CD4-positive, alpha-beta T cell treated with Interleukin-4 for 4 hours (primary cell): ENCODE measurements at regions not wholly inside any gene's neighbourhood (a gene's known extent, or its start where the extent isn't known, plus 50 kb on each side); places are given as distances from the start of the nearest gene placed in this dataset.
"Not testable (repeated sequence)": the region's sequence is repeated elsewhere in the genome, so short reads cannot be mapped to it uniquely, and the experiment has no call there.

Experiments used
- DNase-seq: peaks from one replicate; pipeline ENCODE4 v3.0.0-alpha.2; 2020

GRCh38 chr9:101951598-101951997 lies 213.2 kb upstream of the GRIN3A start:
- DNase-seq: no peak

- DNase-seq: no peak
These were observed 193.3 kb upstream of the GRIN3A start for GRCh38 chr9:101931756-101932155.

GRCh38 chr9:101930783-101931182 lies 192.3 kb upstream of the GRIN3A start:
- DNase-seq: no peak

- no peak for DNase-seq
These were observed 187.1 kb upstream of the GRIN3A start for GRCh38 chr9:101925498-101925897.

GRCh38 chr9:101923451-101923850 lies 185.0 kb upstream of the GRIN3A start:
- DNase-seq: no peak

- not testable (repeated sequence) for DNase-seq
These were observed 178.5 kb upstream of the GRIN3A start for GRCh38 chr9:101916948-101917347.

- no peak for DNase-seq
These were observed 177.0 kb upstream of the GRIN3A start for GRCh38 chr9:101915482-101915881.

- DNase-seq: no peak
These were observed 174.3 kb upstream of the GRIN3A start for GRCh38 chr9:101912698-101913097.

GRCh38 chr9:101907466-101907865 lies 169.0 kb upstream of the GRIN3A start:
- no peak for DNase-seq

- no peak for DNase-seq
These were observed 166.4 kb upstream of the GRIN3A start for GRCh38 chr9:101904845-101905244.

GRCh38 chr9:101902051-101902450 lies 163.6 kb upstream of the GRIN3A start:
- no peak for DNase-seq

- DNase-seq: no peak
These were observed 158.7 kb upstream of the GRIN3A start for GRCh38 chr9:101897196-101897595.

- no peak for DNase-seq
These were observed 155.5 kb upstream of the GRIN3A start for GRCh38 chr9:101893661-101894646.

- no peak for DNase-seq
These were observed 143.1 kb upstream of the GRIN3A start for GRCh38 chr9:101881508-101881907.

- no peak for DNase-seq
These were observed 142.4 kb upstream of the GRIN3A start for GRCh38 chr9:101880846-101881245.

- DNase-seq: no peak
These were observed 140.3 kb upstream of the GRIN3A start for GRCh38 chr9:101878734-101879133.

GRCh38 chr9:101877439-101877838 lies 139.0 kb upstream of the GRIN3A start:
- no peak for DNase-seq

- DNase-seq: no peak
These were observed 123.0 kb upstream of the GRIN3A start for GRCh38 chr9:101861472-101861871.

- DNase-seq: no peak
These were observed 122.5 kb upstream of the GRIN3A start for GRCh38 chr9:101860920-101861319.

- DNase-seq: no peak
These were observed 121.2 kb upstream of the GRIN3A start for GRCh38 chr9:101859620-101860019.

GRCh38 chr9:101858026-101858425 lies 119.6 kb upstream of the GRIN3A start:
- DNase-seq: no peak

GRCh38 chr9:101849102-101849707 lies 110.8 kb upstream of the GRIN3A start:
- no peak for DNase-seq

- DNase-seq: no peak
These were observed 110.1 kb upstream of the GRIN3A start for GRCh38 chr9:101848485-101848919.

- no peak for DNase-seq
These were observed 107.7 kb upstream of the GRIN3A start for GRCh38 chr9:101846161-101846560.
